ENCODE measurements at regions not wholly inside any gene's neighbourhood (a gene's known extent, or its start where the extent isn't known, plus 50 kb on each side); places are given as distances from the start of the nearest gene placed in this dataset.

- Histone ChIP-seq H3K9ac (ENCODE audit: insufficient read depth, low read length) (no peak overlapping the region), H3K79me2 (ENCODE audit: control insufficient read depth, insufficient read depth, low read length) (no peaks in the 10 kb centered on the region), H3K27me3 (ENCODE audit: control insufficient read depth, insufficient read depth, low read length) (no peaks in the 10 kb centered on the region), H3K9me3 (ENCODE audit: control insufficient read depth, insufficient read depth, low read depth, low read length) (no peaks in the 10 kb centered on the region), H3K4me3 (replicated peaks in 1 of 4; ENCODE audit: control extremely low read depth in 1 of 4, insufficient read depth in 1 of 4, low read depth in 3 of 4, low read length in 4 of 4) (no peak overlapping the region), H3K4me2 (ENCODE audit: extremely low read depth, insufficient read depth, low read length) (no peak overlapping the region), H4K20me1 (ENCODE audit: control insufficient read depth, extremely low read depth, insufficient read depth, low read length) (no peaks in the 10 kb centered on the region), H3K27ac (ENCODE audit: insufficient read depth, low read length) (no peak overlapping the region), H2AFZ (ENCODE audit: low read length) (no peak overlapping the region), H3K4me1 (ENCODE audit: control insufficient read depth, extremely low read depth, insufficient read depth, low read length) (no peaks in the 10 kb centered on the region), H3K36me3 (ENCODE audit: control insufficient read depth, insufficient read depth, low read length) (no peaks in the 10 kb centered on the region)
- TF ChIP-seq CTCF (conservative IDR thresholded peaks at IDR 0.05 in 1 of 2, IDR thresholded peaks at IDR 0.05 in 1 of 2; ENCODE audit: low read depth in 1 of 2, low read length in 2 of 2) = no peak
- TF ChIP-seq EZH2 (IDR thresholded peaks at IDR 0.05; ENCODE audit: low read length, missing control alignments) = no peak
- no peak for DNase-seq (ENCODE audit: low read depth in 2 of 2)
Measured at GRCh38 chr22:34781681-34782080, 284.3 kb upstream of the ISX start.

GRCh38 chr22:34783436-34783835 lies 282.5 kb upstream of the ISX start:
- Histone ChIP-seq H3K27ac (ENCODE audit: insufficient read depth, low read length) (no peak overlapping the region), H3K4me1 (ENCODE audit: control insufficient read depth, extremely low read depth, insufficient read depth, low read length) (no peaks in the 10 kb centered on the region), H3K36me3 (ENCODE audit: control insufficient read depth, insufficient read depth, low read length) (no peaks in the 10 kb centered on the region), H3K4me3 (replicated peaks in 1 of 4; ENCODE audit: control extremely low read depth in 1 of 4, insufficient read depth in 1 of 4, low read depth in 3 of 4, low read length in 4 of 4) (no peak overlapping the region), H2AFZ (ENCODE audit: low read length) (no peak overlapping the region), H3K9ac (ENCODE audit: insufficient read depth, low read length) (no peak overlapping the region), H4K20me1 (ENCODE audit: control insufficient read depth, extremely low read depth, insufficient read depth, low read length) (no peaks in the 10 kb centered on the region), H3K9me3 (ENCODE audit: control insufficient read depth, insufficient read depth, low read depth, low read length) (no peaks in the 10 kb centered on the region), H3K27me3 (ENCODE audit: control insufficient read depth, insufficient read depth, low read length) (no peaks in the 10 kb centered on the region), H3K4me2 (ENCODE audit: extremely low read depth, insufficient read depth, low read length) (no peak overlapping the region), H3K79me2 (ENCODE audit: control insufficient read depth, insufficient read depth, low read length) (no peaks in the 10 kb centered on the region)
- DNase-seq (ENCODE audit: low read depth in 2 of 2) = no peak
- TF ChIP-seq CTCF (conservative IDR thresholded peaks at IDR 0.05 in 1 of 2, IDR thresholded peaks at IDR 0.05 in 1 of 2; ENCODE audit: low read depth in 1 of 2, low read length in 2 of 2) (no peak), EZH2 (IDR thresholded peaks at IDR 0.05; ENCODE audit: low read length, missing control alignments) (no peak)

GRCh38 chr22:34784056-34784455 lies 281.9 kb upstream of the ISX start:
- Histone ChIP-seq H3K36me3 (ENCODE audit: control insufficient read depth, insufficient read depth, low read length) (no peaks in the 10 kb centered on the region), H3K9me3 (ENCODE audit: control insufficient read depth, insufficient read depth, low read depth, low read length) (no peaks in the 10 kb centered on the region), H3K4me3 (replicated peaks in 1 of 4; ENCODE audit: control extremely low read depth in 1 of 4, insufficient read depth in 1 of 4, low read depth in 3 of 4, low read length in 4 of 4) (no peak overlapping the region), H3K79me2 (ENCODE audit: control insufficient read depth, insufficient read depth, low read length) (no peaks in the 10 kb centered on the region), H2AFZ (ENCODE audit: low read length) (no peak overlapping the region), H3K27ac (ENCODE audit: insufficient read depth, low read length) (no peak overlapping the region), H3K27me3 (ENCODE audit: control insufficient read depth, insufficient read depth, low read length) (no peaks in the 10 kb centered on the region), H3K4me1 (ENCODE audit: control insufficient read depth, extremely low read depth, insufficient read depth, low read length) (no peaks in the 10 kb centered on the region), H3K4me2 (ENCODE audit: extremely low read depth, insufficient read depth, low read length) (no peak overlapping the region), H3K9ac (ENCODE audit: insufficient read depth, low read length) (no peak overlapping the region), H4K20me1 (ENCODE audit: control insufficient read depth, extremely low read depth, insufficient read depth, low read length) (no peaks in the 10 kb centered on the region)
- no peak for TF ChIP-seq EZH2 (IDR thresholded peaks at IDR 0.05; ENCODE audit: low read length, missing control alignments)
- no peak for TF ChIP-seq CTCF (conservative IDR thresholded peaks at IDR 0.05 in 1 of 2, IDR thresholded peaks at IDR 0.05 in 1 of 2; ENCODE audit: low read depth in 1 of 2, low read length in 2 of 2)
- no peak for DNase-seq (ENCODE audit: low read depth in 2 of 2)
